Lung (tissue), 11 donors: ENCODE measurements at regions not wholly inside any gene's neighbourhood (a gene's known extent, or its start where the extent isn't known, plus 50 kb on each side); places are given as distances from the start of the nearest gene placed in this dataset.
"Not testable (repeated sequence)": the region's sequence is repeated elsewhere in the genome, so short reads cannot be mapped to it uniquely, and the experiment has no call there.

Experiments
- ATAC-seq: fragments of 200-7000 bp; cut with Tn5 transposase; one replicate; pipeline ENCODE4 v1.9.1; 2020; ENCODE audit warnings: moderate number of reproducible peaks; ENCODE audit not compliant: insufficient read depth, low FRiP score
- DNase-seq, 3 donors: peaks; one replicate each; pipeline ENCODE4 v3.0.0-alpha.2; 2013 to 2017
- H3K27ac ChIP-seq, 2 donors: one replicate each; pipeline ENCODE4 v1.5.1; 2013; ENCODE audit warnings: mild to moderate bottlenecking in 2 of 2, moderate library complexity in 2 of 2, control low read depth in 1 of 2, inconsistent platforms in 1 of 2, low read depth in 1 of 2, low read length in 1 of 2
- H3K27me3 ChIP-seq, 3 donors: one replicate each; pipeline ENCODE4 v1.5.1; 2013; ENCODE audit warnings: low read length in 2 of 3; ENCODE audit not compliant: control insufficient read depth in 3 of 3, insufficient read depth in 3 of 3
- H3K36me3 ChIP-seq, 4 donors: one replicate each; pipeline ENCODE4 v1.5.1; 2013; ENCODE audit warnings: low read length in 4 of 4, mild to moderate bottlenecking in 1 of 4, moderate library complexity in 1 of 4; ENCODE audit not compliant: control insufficient read depth in 4 of 4, insufficient read depth in 4 of 4
- H3K4me1 ChIP-seq, 5 donors: one replicate each; pipeline ENCODE4 v1.5.1; 2013; ENCODE audit warnings: low read length in 5 of 5, mild to moderate bottlenecking in 2 of 5, moderate library complexity in 1 of 5; ENCODE audit not compliant: control insufficient read depth in 5 of 5, insufficient read depth in 5 of 5
- H3K4me3 ChIP-seq: one replicate; pipeline ENCODE4 v1.5.1; 2013; ENCODE audit warnings: mild to moderate bottlenecking, control low read depth, moderate library complexity
- H3K9ac ChIP-seq, 2 donors: one replicate each; pipeline ENCODE4 v1.5.1; 2013; ENCODE audit warnings: low read length in 2 of 2, control low read depth in 1 of 2; ENCODE audit not compliant: insufficient read depth in 1 of 2
- H3K9me3 ChIP-seq, 4 donors: one replicate each; pipeline ENCODE4 v1.5.1; 2013; ENCODE audit warnings: low read length in 3 of 4, mild to moderate bottlenecking in 1 of 4, moderate library complexity in 1 of 4; ENCODE audit not compliant: control insufficient read depth in 4 of 4, insufficient read depth in 3 of 4
- WGBS, 2 donors: extraction: QIAGEN DNeasy Blood & Tissue Kit; methylation state at CpG; one replicate each; pipeline ENCODE4 v1.1.7; 2013; 5-methylcytosine and 5-hydroxymethylcytosine counted together
- TF ChIP-seq, protein P1 (sequence below): IDR thresholded peaks from 2 replicates; pipeline ENCODE4 v1.5.1; 2012; ENCODE audit warnings: mild to moderate bottlenecking; ENCODE audit errors: control extremely low read depth, extremely low read depth
- donor health status: control.
- donor health status: control.
- donor health status: Bipolar disorder and iron deficiency.
- donor health status: healthy.
- donor health status: DM: yes; HTN: yes; CAD: no.

DNA sequence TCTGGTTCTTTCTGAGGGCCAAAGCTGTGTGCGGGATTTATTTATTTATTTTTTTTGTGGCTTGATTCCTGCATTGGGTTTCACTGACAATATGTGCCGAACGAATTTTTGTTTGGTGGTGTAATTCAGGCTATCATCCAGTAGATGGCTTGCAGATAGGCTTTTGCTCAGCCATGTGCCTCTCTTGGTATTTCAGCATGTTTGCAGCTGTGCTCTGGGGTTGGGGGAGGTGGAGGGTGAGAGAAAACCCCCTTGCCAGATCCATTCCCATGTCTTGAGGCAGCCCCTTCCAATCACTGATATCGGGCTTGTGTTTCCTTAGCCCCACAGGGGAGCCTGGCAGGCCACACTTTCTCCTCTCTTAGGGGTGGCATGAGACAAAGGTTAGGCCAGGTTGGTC is 302.4 kb downstream of the PTGER3 start:
- H3K27ac ChIP-seq, result no peak overlapping the region
- no peaks in the 10 kb centered on the region for H3K4me1 ChIP-seq

DNA sequence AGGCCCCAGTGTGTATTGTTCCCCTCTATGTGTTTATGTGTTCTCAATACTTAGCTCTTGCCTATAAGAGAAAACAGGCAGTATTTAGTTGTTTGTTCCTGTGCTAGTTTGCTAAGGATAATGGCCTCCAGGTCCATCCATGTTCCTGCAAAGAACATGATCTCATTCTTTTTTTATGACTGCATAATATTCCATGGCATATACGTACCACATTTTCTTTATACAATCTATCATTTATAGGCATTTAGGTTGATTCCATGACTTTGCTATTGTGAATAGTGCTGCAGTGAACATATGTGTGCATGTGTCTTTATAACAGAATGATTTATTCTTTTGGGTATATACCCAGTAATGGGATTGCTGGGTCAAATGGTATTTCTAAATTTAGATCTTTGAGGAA is 301.6 kb downstream of the PTGER3 start:
- DNase-seq, ATAC-seq, H3K27me3 ChIP-seq, H3K4me3 ChIP-seq, H3K27ac ChIP-seq, H3K36me3 ChIP-seq, H3K4me1 ChIP-seq, H3K9ac ChIP-seq: not testable (repeated sequence)
- WGBS, 2 donors, result 99 to 100% methylated on average over 1 of the region's 1 CpG
- peaks cover 0 to 12% (median 5%) of the 10 kb centered on the region in 4 donors for H3K9me3 ChIP-seq

More for the DNA sequence above, 302.4 kb downstream of the PTGER3 start:
- no peaks in the 10 kb centered on the region for H3K27me3 ChIP-seq
- DNase-seq (no peak), ATAC-seq (no peak)
- no peaks in the 10 kb centered on the region for H3K36me3 ChIP-seq
- H3K4me3 ChIP-seq, result no peak overlapping the region
- H3K9ac ChIP-seq, result no peak overlapping the region
- 69 to 85% methylated on average over 4 of the region's 4 CpGs for WGBS, 2 donors
- TF ChIP-seq, protein P1, sequence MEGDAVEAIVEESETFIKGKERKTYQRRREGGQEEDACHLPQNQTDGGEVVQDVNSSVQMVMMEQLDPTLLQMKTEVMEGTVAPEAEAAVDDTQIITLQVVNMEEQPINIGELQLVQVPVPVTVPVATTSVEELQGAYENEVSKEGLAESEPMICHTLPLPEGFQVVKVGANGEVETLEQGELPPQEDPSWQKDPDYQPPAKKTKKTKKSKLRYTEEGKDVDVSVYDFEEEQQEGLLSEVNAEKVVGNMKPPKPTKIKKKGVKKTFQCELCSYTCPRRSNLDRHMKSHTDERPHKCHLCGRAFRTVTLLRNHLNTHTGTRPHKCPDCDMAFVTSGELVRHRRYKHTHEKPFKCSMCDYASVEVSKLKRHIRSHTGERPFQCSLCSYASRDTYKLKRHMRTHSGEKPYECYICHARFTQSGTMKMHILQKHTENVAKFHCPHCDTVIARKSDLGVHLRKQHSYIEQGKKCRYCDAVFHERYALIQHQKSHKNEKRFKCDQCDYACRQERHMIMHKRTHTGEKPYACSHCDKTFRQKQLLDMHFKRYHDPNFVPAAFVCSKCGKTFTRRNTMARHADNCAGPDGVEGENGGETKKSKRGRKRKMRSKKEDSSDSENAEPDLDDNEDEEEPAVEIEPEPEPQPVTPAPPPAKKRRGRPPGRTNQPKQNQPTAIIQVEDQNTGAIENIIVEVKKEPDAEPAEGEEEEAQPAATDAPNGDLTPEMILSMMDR, result no peak
- H3K9me3 ChIP-seq, result peaks cover 0 to 12% (median 5%) of the 10 kb centered on the region in 4 donors

DNA sequence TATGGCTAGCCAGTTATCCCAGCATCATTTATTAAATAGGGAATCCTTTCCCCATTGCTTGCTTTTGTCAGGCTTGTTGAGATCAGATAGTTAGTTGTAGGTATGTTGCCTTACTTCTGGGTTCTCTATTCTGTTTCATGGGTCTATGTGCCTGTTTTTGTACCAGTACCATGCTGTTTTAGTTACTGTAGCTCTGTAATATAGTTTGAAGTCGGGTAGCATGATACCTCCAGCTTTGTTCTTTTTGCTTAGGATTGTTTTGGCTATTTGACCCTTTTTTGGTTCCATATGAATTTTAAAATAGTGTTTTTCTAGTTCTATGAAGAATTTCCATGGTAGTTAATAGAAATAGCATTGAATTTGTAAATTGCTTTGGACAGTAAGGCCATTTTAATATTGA is 300.5 kb downstream of the PTGER3 start:
- not testable (repeated sequence) for H3K9ac ChIP-seq, H3K36me3 ChIP-seq, H3K4me3 ChIP-seq, H3K4me1 ChIP-seq, DNase-seq, H3K27me3 ChIP-seq, ATAC-seq, H3K27ac ChIP-seq
- 69 to 75% methylated on average over 1 of the region's 1 CpG for WGBS, 2 donors
- peaks cover 0 to 12% (median 3%) of the 10 kb centered on the region in 4 donors for H3K9me3 ChIP-seq

DNA sequence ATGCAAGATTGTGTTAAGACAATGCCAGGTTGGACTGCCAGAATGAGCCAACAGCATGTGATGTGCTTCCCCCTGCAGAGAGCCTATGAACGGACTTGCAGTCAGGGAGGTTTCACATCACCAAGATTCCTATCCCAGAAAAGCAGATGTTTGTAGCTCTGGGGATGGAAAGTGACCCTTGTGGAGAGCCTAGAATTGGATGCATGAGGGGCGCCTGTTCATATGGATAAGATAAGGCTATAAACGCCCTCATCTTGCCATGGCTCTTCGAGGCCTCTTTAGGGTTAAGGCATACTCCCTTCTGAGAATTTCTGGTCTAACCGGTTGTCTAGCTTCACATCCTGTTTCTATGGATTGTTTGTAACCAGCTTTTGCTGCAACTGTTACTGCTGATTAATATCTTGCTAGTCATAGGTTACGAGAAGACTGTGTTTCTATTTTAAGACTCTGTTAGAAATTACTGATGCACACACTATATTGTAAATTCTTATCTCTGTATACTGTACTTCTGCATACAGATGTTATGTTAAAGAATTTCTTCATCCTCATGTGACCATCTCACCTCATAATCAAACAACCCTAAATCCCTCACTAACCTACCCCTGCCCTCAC is 295.8 kb downstream of the PTGER3 start:
- H3K4me3 ChIP-seq, H3K27me3 ChIP-seq, H3K36me3 ChIP-seq, H3K9ac ChIP-seq, H3K27ac ChIP-seq, DNase-seq, H3K9me3 ChIP-seq, ATAC-seq, H3K4me1 ChIP-seq: not testable (repeated sequence)
- WGBS, 2 donors, result 49 to 60% methylated on average over 6 of the region's 6 CpGs

DNA sequence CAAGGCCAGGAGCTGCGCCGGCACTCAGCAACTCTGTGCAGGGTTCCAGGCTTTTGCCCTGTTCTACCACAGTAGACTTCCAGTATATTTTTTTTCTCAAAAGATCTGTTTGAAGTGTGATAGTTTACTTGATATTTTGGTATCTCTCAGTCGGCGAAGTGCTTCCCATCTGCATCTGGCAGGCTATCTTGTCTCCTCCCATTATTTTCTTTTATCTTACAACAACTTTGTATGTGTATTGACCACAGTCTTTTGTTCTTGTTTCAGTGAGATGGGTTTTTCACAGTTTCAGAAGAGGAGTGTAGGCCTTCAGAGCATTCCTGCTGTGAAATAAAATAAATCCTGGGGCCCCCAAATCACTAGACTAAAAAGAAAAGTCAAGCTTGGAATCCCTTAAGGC is 292.9 kb downstream of the PTGER3 start:
- WGBS, 2 donors, result 83 to 93% methylated on average over 4 of the region's 4 CpGs
- H3K4me3 ChIP-seq, result no peak overlapping the region
- H3K4me1 ChIP-seq, result peaks cover 0 to 3% (median 0%) of the 10 kb centered on the region in 5 donors
- peaks cover 0 to 3% (median 0%) of the 10 kb centered on the region in 3 donors for H3K27me3 ChIP-seq
- H3K9ac ChIP-seq, result no peak overlapping the region
- ATAC-seq, result no peak
- DNase-seq, result no peak
- peaks cover 0 to 9% (median 1%) of the 10 kb centered on the region in 4 donors for H3K9me3 ChIP-seq
- H3K36me3 ChIP-seq, result no peaks in the 10 kb centered on the region
- H3K27ac ChIP-seq, result no peak overlapping the region
- TF ChIP-seq, protein P1, result no peak
